Bone marrow (tissue), 2 donors: ENCODE measurements at regions not wholly inside any gene's neighbourhood (a gene's known extent, or its start where the extent isn't known, plus 50 kb on each side); places are given as distances from the start of the nearest gene placed in this dataset.
"Not testable (repeated sequence)": the region's sequence is repeated elsewhere in the genome, so short reads cannot be mapped to it uniquely, and the experiment has no call there.

Experiments
- DNase-seq, 2 donors: peaks; one replicate each; lab custom pipeline; 2025; lab: John Stamatoyannopoulos, UW

GRCh38 chr1:121519042-121519755 lies 334.4 kb downstream of the SRGAP2C start:
- peak; percentile 13 to 34 for DNase-seq

GRCh38 chr1:121519756-121520286 lies 335.0 kb downstream of the SRGAP2C start:
- not testable (repeated sequence) for DNase-seq

- DNase-seq, result no peak
These were observed 337.4 kb downstream of the SRGAP2C start for GRCh38 chr1:121522061-121522759.

GRCh38 chr1:121523112-121523511 lies 338.3 kb downstream of the SRGAP2C start:
- not testable (repeated sequence) for DNase-seq

DNA sequence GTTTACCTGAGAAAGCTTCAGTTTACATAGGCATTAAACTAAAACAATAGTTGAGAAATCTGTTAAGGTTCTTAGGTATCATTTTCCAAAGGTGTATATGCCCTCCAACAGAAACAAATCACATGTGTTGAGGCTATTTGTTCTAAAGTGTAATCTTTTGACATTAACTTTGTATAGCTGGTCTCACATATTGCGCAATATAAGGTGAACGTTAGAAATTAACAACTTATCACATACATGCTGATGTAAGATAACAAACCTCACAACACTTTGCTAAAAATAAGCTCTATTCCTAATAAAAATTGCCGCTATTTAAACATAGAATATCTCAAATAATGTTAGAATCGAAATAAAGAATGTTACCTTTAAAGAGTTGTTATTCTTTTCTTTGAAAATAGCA lies 340.6 kb downstream of the SRGAP2C start:
- DNase-seq, result no peak

DNA sequence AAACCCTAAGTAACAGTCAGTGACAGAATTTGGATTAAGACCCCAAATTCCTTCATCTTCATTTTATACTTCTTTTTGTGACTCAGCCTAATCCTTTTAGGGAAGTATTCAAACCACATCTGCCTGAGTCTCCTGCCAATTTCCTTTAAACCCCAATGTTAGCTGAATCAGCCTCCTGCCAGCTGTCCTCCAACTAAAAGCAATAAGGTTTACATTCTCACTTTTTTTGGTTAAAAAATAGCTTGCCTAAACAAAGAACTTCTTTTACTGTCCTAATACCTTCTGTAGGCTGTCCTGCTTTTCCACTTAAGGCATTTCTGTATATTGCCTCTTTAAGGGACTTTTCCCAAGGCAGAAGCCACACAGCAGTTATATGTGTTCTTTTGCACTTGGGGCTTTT lies 344.2 kb downstream of the SRGAP2C start:
- DNase-seq, result peak in 1 of 2 donors; percentile 69

- peak in 1 of 2 donors; percentile 71 for DNase-seq
These were observed 345.3 kb downstream of the SRGAP2C start for GRCh38 chr1:121530026-121530425.

GRCh38 chr1:121531747-121532146 lies 347.0 kb downstream of the SRGAP2C start:
- DNase-seq, result peak in 1 of 2 donors; percentile 8

- DNase-seq, result not testable (repeated sequence)
These were observed 353.4 kb downstream of the SRGAP2C start for GRCh38 chr1:121538148-121538547.

GRCh38 chr1:121538943-121539575 lies 354.3 kb downstream of the SRGAP2C start:
- no peak for DNase-seq

- DNase-seq, result not testable (repeated sequence)
These were observed 359.2 kb downstream of the SRGAP2C start for GRCh38 chr1:121543988-121544387.

GRCh38 chr1:121544500-121544899 lies 359.7 kb downstream of the SRGAP2C start:
- DNase-seq, result no peak

DNA sequence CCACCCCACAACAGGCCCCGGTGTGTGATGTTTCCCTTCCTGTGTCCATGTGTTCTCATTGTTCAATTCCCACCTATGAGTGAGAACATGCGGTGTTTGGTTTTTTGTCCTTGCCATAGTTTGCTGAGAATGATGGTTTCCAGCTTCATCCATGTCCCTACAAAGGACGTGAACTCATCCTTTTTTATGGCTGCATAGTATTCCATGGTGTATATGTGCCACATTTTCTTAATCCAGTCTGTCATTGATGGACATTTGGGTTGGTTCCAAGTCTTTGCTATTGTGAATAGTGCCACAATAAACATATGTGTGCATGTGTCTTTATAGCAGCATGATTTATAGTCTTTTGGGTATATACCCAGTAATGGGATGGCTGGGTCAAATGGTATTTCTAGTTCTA lies 361.1 kb downstream of the SRGAP2C start:
- DNase-seq, result not testable (repeated sequence)

GRCh38 chr1:121546830-121547591 lies 362.2 kb downstream of the SRGAP2C start:
- DNase-seq, result no peak

- DNase-seq, result not testable (repeated sequence)
These were observed 363.0 kb downstream of the SRGAP2C start for GRCh38 chr1:121547726-121548125.

GRCh38 chr1:121550817-121551216 lies 366.0 kb downstream of the SRGAP2C start:
- not testable (repeated sequence) for DNase-seq

- not testable (repeated sequence) for DNase-seq
These were observed 366.7 kb downstream of the SRGAP2C start for GRCh38 chr1:121551491-121551890.

DNA sequence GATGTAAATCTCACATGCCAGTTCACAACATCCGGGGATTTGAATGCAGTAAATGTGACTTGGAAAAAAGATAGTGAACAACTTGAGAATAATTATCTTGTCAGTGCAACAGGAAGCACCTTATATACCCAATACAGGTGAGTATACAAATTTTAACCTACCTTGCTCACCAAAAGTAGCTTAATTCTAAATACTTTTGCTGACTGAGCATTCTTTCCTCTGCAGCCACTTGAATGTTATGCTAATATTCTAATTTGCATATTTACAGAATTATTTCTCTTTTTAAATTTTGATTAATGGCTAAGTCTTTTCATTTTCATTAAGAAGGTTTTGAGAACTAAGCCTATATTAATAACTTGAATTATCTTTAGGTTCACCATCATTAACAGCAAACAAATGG lies 371.8 kb downstream of the SRGAP2C start:
- not testable (repeated sequence) for DNase-seq

DNA sequence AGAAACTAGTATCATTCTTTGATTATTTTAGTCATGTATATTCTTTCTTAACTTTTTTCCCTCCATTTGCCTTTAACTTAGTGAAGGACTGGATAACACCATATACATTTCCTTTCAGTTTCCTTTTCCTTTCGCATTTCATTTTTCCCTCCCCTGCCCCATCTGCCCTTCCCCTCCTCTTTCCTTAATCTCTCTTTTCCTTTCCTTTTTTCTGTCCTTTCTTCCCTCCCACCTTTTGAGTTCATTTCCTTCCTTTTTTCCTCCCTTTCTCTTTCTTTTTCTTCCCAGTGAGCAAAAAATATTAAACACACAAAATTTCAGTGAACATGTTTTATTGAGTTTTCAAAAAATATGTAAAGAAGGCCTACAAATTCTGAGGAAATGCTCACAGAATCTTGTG lies 373.3 kb downstream of the SRGAP2C start:
- not testable (repeated sequence) for DNase-seq

GRCh38 chr1:121558514-121558913 lies 373.7 kb downstream of the SRGAP2C start:
- peak in 1 of 2 donors; percentile 53 for DNase-seq

DNA sequence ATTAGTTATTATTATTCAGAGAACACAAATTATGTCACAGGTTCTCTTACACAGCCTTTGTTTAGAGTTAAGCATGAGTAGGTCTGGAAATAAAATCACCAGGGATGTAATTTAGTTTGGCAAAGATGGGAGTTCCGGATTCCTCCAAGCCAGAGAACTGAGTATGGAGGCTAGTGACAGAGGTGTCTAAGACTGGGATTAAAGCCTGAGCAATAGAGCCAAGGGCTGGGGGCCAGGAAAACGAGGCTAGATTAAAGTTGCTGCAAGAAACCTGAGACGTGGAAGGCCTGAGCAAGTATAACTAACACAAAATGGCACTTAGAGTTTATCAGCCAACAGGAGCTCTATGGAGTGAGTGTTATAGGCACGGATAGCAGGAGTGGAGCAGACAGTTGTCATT lies 381.6 kb downstream of the SRGAP2C start:
- DNase-seq, result no peak

DNA sequence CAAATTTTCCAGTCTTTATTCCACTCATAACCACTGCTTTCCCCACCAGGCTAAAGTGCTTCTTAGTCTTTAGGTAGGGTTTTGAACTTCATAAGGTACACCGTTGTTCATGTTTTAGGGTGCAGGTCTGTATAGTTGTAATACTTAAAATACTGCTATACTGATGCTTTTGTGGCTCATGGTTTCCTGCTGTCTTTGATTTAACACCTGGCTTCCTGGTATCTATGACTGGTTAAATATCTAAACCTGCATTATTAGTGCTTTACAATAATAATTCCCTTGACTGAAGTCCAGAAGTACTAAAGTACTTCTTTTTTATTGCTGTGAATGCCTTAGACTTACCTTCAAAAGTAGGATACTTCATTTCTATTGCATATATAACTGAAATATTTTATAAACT lies 384.7 kb downstream of the SRGAP2C start:
- no peak for DNase-seq
